ENCODE measurements at regions not wholly inside any gene's neighbourhood (a gene's known extent, or its start where the extent isn't known, plus 50 kb on each side); places are given as distances from the start of the nearest gene placed in this dataset.

DNA sequence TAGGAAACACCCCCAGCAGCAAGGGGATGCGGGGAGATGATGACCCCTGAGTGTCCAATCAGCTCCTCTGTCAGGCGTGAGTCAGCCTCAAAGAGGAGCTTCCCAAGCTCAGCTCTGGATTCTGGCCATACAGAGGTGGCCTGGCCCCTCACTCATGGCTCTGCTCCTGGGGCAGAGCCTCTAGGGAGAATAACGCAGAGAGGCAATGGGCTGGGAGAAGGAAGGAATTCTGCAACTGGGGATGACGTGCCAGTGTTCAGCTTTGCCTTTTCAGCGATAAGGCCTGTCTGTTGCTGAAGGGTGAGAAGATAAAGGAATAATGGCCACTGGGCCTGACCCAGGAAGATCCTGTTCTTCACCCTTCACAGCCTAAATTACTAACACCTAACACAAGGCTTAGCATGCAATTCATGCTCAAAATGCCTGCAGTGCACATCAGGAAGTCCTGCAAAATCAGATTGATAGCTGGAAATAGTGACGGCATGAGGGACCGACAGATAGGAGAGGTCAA lies 92.2 kb downstream of the TBX19 start:
- TF ChIP-seq POLR2AphosphoS5 (IDR thresholded peaks at IDR 0.05; ENCODE audit: low read depth, low read length): no peak
- TF ChIP-seq, protein P1, sequence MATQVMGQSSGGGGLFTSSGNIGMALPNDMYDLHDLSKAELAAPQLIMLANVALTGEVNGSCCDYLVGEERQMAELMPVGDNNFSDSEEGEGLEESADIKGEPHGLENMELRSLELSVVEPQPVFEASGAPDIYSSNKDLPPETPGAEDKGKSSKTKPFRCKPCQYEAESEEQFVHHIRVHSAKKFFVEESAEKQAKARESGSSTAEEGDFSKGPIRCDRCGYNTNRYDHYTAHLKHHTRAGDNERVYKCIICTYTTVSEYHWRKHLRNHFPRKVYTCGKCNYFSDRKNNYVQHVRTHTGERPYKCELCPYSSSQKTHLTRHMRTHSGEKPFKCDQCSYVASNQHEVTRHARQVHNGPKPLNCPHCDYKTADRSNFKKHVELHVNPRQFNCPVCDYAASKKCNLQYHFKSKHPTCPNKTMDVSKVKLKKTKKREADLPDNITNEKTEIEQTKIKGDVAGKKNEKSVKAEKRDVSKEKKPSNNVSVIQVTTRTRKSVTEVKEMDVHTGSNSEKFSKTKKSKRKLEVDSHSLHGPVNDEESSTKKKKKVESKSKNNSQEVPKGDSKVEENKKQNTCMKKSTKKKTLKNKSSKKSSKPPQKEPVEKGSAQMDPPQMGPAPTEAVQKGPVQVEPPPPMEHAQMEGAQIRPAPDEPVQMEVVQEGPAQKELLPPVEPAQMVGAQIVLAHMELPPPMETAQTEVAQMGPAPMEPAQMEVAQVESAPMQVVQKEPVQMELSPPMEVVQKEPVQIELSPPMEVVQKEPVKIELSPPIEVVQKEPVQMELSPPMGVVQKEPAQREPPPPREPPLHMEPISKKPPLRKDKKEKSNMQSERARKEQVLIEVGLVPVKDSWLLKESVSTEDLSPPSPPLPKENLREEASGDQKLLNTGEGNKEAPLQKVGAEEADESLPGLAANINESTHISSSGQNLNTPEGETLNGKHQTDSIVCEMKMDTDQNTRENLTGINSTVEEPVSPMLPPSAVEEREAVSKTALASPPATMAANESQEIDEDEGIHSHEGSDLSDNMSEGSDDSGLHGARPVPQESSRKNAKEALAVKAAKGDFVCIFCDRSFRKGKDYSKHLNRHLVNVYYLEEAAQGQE (IDR thresholded peaks at IDR 0.05; ENCODE audit: insufficient read depth in 1 of 2, low read depth in 2 of 2, low read length in 2 of 2): no peak
- no peak for TF ChIP-seq TAF1 (IDR thresholded peaks at IDR 0.05; ENCODE audit: borderline replicate concordance, insufficient read depth, low read length)
- TF ChIP-seq FOXP2 (optimal IDR thresholded peaks at IDR 0.05; ENCODE audit: borderline replicate concordance, extremely low read depth, extremely low read length, insufficient read depth): no peak
- no peak for TF ChIP-seq SIN3A (IDR thresholded peaks at IDR 0.05; ENCODE audit: borderline replicate concordance, insufficient read depth, low read length)

DNA sequence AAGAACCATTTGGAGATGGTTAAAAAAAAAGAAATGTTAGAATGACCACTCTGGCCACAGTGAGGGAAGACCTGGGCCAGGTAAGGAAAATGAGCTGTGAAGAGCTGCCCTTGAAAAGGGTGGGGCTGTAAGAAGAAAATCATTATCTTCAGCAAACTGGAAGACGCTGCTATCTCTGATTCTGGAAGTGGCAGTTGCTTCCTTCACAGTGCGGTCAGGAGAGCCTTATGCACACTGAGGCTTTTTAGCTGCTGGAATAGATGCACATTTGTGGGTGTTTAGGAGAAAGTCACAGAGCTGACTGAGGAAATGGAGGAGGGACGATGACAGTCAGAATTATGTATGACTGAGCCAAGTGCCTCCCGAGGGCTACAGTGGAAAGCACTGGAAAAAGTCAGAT lies 91.6 kb downstream of the TBX19 start:
- no peak for TF ChIP-seq TAF1 (IDR thresholded peaks at IDR 0.05; ENCODE audit: borderline replicate concordance, insufficient read depth, low read length)
- TF ChIP-seq SIN3A (IDR thresholded peaks at IDR 0.05; ENCODE audit: borderline replicate concordance, insufficient read depth, low read length): no peak
- no peak for TF ChIP-seq FOXP2 (optimal IDR thresholded peaks at IDR 0.05; ENCODE audit: borderline replicate concordance, extremely low read depth, extremely low read length, insufficient read depth)
- TF ChIP-seq, protein P1 (IDR thresholded peaks at IDR 0.05; ENCODE audit: insufficient read depth in 1 of 2, low read depth in 2 of 2, low read length in 2 of 2): no peak
- TF ChIP-seq POLR2AphosphoS5 (IDR thresholded peaks at IDR 0.05; ENCODE audit: low read depth, low read length): no peak

DNA sequence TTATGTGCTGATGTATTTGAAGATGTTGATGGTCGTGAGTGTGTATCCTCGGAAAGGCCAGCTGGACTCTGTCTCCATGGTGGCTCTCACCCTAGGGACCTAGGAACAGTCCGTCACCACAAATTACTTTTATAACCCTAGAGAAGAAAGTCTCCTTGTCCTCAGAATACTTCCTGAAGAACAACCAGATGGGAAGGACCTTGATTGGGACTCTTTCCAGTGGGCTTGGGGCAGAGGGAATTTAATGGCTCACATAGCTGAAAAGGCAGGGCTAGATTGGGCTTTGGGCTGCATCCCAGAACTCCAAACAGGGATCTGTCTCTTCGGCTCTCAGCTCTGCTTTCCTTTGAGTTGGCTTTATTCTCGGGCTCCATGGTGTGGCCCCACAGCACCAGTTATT lies 90.8 kb downstream of the TBX19 start:
- TF ChIP-seq FOXP2 (optimal IDR thresholded peaks at IDR 0.05; ENCODE audit: borderline replicate concordance, extremely low read depth, extremely low read length, insufficient read depth) (no peak), SIN3A (IDR thresholded peaks at IDR 0.05; ENCODE audit: borderline replicate concordance, insufficient read depth, low read length) (no peak), POLR2AphosphoS5 (IDR thresholded peaks at IDR 0.05; ENCODE audit: low read depth, low read length) (no peak), TAF1 (IDR thresholded peaks at IDR 0.05; ENCODE audit: borderline replicate concordance, insufficient read depth, low read length) (no peak)
- TF ChIP-seq, protein P1 (IDR thresholded peaks at IDR 0.05; ENCODE audit: insufficient read depth in 1 of 2, low read depth in 2 of 2, low read length in 2 of 2): no peak

DNA sequence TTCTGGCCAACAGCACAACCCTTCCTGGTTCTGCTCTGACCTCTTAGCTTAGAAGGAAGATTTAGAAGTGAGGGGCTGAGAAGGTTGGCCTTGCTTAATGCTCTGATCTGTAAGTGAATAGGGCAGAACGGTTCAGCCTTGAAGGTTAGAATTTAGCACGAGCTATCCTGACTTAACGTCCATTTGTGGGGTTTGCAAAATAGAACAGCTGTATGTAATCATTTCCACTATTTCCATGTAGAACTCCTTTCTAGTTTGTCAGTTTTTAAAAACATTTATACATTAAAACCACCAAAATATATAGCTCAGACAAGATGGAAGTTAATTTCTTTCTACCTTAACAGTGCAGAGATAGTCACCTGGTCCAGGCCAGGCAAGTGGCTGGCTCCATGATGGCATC lies 89.9 kb downstream of the TBX19 start:
- no peak for TF ChIP-seq POLR2AphosphoS5 (IDR thresholded peaks at IDR 0.05; ENCODE audit: low read depth, low read length)
- TF ChIP-seq, protein P1 (IDR thresholded peaks at IDR 0.05; ENCODE audit: insufficient read depth in 1 of 2, low read depth in 2 of 2, low read length in 2 of 2): no peak
- no peak for TF ChIP-seq FOXP2 (optimal IDR thresholded peaks at IDR 0.05; ENCODE audit: borderline replicate concordance, extremely low read depth, extremely low read length, insufficient read depth)
- no peak for TF ChIP-seq TAF1 (IDR thresholded peaks at IDR 0.05; ENCODE audit: borderline replicate concordance, insufficient read depth, low read length)
- no peak for TF ChIP-seq SIN3A (IDR thresholded peaks at IDR 0.05; ENCODE audit: borderline replicate concordance, insufficient read depth, low read length)

DNA sequence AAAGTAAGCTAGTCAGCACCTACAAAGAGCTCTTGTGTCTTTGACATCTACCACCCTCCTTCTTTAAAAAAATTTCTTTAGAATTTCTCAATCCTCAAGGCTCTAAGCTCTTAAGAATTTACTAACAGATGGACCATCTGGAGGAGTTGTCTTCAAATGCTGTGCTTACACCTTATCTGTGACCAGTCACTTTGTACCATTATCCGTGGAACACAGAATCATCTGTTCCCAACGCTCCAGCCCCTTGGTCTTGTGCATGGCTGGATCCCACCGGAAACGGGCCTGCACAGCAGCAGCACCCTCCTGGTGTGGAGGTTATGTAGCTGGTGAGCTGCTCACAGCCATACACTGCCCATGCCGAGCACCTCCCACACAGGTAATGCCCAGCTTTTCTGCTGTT lies 89.0 kb downstream of the TBX19 start:
- no peak for TF ChIP-seq FOXP2 (optimal IDR thresholded peaks at IDR 0.05; ENCODE audit: borderline replicate concordance, extremely low read depth, extremely low read length, insufficient read depth)
- TF ChIP-seq, protein P1 (IDR thresholded peaks at IDR 0.05; ENCODE audit: insufficient read depth in 1 of 2, low read depth in 2 of 2, low read length in 2 of 2): no peak
- TF ChIP-seq POLR2AphosphoS5 (IDR thresholded peaks at IDR 0.05; ENCODE audit: low read depth, low read length): no peak
- TF ChIP-seq TAF1 (IDR thresholded peaks at IDR 0.05; ENCODE audit: borderline replicate concordance, insufficient read depth, low read length): no peak
- no peak for TF ChIP-seq SIN3A (IDR thresholded peaks at IDR 0.05; ENCODE audit: borderline replicate concordance, insufficient read depth, low read length)
